H1 (cell line): ENCODE measurements at regions not wholly inside any gene's neighbourhood (a gene's known extent, or its start where the extent isn't known, plus 50 kb on each side); places are given as distances from the start of the nearest gene placed in this dataset.

Experiments
- BCL11A ChIP-seq, 2 experiments: IDR thresholded peaks; one replicate each; pipeline ENCODE4 v1.6.1; 2011; ENCODE audit warnings: low read depth in 2 of 2, low read length in 2 of 2, mild to moderate bottlenecking in 2 of 2
- CHD1 ChIP-seq: IDR thresholded peaks from 2 replicates; pipeline ENCODE4 v1.6.1; 2012; ENCODE audit warnings: low read depth, low read length, improper control_type of control experiment
- CTCF ChIP-seq, 3 experiments: IDR thresholded peaks; 1 replicate in 2 of 3; 2 replicates in 1 of 3; pipeline versions ENCODE4 v1.5.1 to v1.6.1; 2011; ENCODE audit warnings: low read length in 3 of 3, mild to moderate bottlenecking in 3 of 3, inconsistent platforms in 2 of 3, low read depth in 1 of 3, moderate library complexity in 1 of 3; ENCODE audit not compliant: insufficient read depth in 1 of 3; ENCODE audit errors: control extremely low read depth in 1 of 3
- HDAC2 ChIP-seq, 2 experiments: fragments of 300-600 bp in 1 of 2; sonication (generic) in 1 of 2; IDR thresholded peaks; 2 replicates each; pipeline ENCODE4 v1.6.1; 2011 to 2012; ENCODE audit warnings: low read depth in 2 of 2, low read length in 2 of 2, mild to moderate bottlenecking in 2 of 2, moderate library complexity in 2 of 2, borderline replicate concordance in 1 of 2, inconsistent platforms in 1 of 2
- POLR2A ChIP-seq, 2 experiments: IDR thresholded peaks; 1 replicate in 1 of 2; 2 replicates in 1 of 2; pipeline ENCODE4 v1.6.1; 2011; ENCODE audit warnings: low read depth in 2 of 2, low read length in 2 of 2, mild to moderate bottlenecking in 2 of 2; ENCODE audit errors: control extremely low read depth in 1 of 2
- RAD21 ChIP-seq, 2 experiments: IDR thresholded peaks in 1 of 2; conservative IDR thresholded peaks in 1 of 2; 2 replicates each; pipeline ENCODE4 v1.6.1; 2011; ENCODE audit warnings: low read depth in 2 of 2, low read length in 2 of 2, improper control_type of control experiment in 1 of 2, inconsistent platforms in 1 of 2, mild to moderate bottlenecking in 1 of 2, moderate library complexity in 1 of 2
- TAF1 ChIP-seq: IDR thresholded peaks from 2 replicates; pipeline ENCODE4 v1.6.1; 2011; ENCODE audit warnings: mild to moderate bottlenecking, low read depth, low read length
- TBP ChIP-seq: IDR thresholded peaks from 2 replicates; pipeline ENCODE4 v1.6.1; 2011; ENCODE audit warnings: low read depth, low read length, improper control_type of control experiment
- TCF12 ChIP-seq: IDR thresholded peaks from 2 replicates; pipeline ENCODE4 v1.6.1; 2011; ENCODE audit warnings: low read depth, mild to moderate bottlenecking, low read length
- USF2 ChIP-seq: IDR thresholded peaks from 2 replicates; pipeline ENCODE4 v1.6.1; 2011; ENCODE audit warnings: low read length, improper control_type of control experiment

GRCh38 chr7:10308276-10308675, 665.4 kb upstream of the PHF14 start:
- TF ChIP-seq TAF1: no peak
- no peak for TF ChIP-seq CTCF (IDR thresholded peaks at IDR 0.05; ENCODE audit: control extremely low read depth in 1 of 3, insufficient read depth in 1 of 3, low read depth in 1 of 3, low read length in 3 of 3)
- no peak for TF ChIP-seq TBP
- no peak for TF ChIP-seq POLR2A (IDR thresholded peaks at IDR 0.05; ENCODE audit: control extremely low read depth in 1 of 2, low read depth in 2 of 2, low read length in 2 of 2)
- TF ChIP-seq RAD21 (IDR thresholded peaks at IDR 0.05 in 1 of 2, conservative IDR thresholded peaks at IDR 0.05 in 1 of 2; ENCODE audit: low read depth in 2 of 2, low read length in 2 of 2): no peak
- no peak for TF ChIP-seq USF2
- no peak for TF ChIP-seq CHD1
- TF ChIP-seq TCF12: no peak
- TF ChIP-seq BCL11A (IDR thresholded peaks at IDR 0.05; ENCODE audit: low read depth in 2 of 2, low read length in 2 of 2): no peak
- no peak for TF ChIP-seq HDAC2 (IDR thresholded peaks at IDR 0.05; ENCODE audit: borderline replicate concordance in 1 of 2, low read depth in 2 of 2, low read length in 2 of 2)
